ENCODE measurements at regions not wholly inside any gene's neighbourhood (a gene's known extent, or its start where the extent isn't known, plus 50 kb on each side); places are given as distances from the start of the nearest gene placed in this dataset.

DNA sequence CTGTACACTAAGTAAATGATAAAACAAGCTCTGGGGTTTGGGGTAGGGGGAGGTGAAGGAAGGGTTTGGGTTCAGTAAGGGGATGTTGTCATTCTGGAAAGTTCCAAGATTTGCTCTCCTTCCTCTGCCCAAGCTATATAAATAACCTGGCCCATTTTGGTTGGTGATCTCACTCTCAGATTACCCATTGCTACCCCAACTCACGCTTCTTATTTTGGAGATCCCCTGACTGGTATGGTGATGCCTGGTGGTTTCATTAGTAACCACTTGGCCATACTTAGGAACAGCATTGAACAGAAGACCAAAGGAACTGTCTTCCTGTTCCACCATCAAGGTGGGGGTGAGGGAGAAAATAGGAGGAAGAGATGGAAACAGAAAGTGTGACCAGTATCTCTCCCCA, 259.6 kb upstream of the TBX3 start:
- TF ChIP-seq CTCF (IDR thresholded peaks at IDR 0.05) = no peak
- TF ChIP-seq EZH2 (IDR thresholded peaks at IDR 0.05) = no peak
- TF ChIP-seq EZH2phosphoT487 (IDR thresholded peaks at IDR 0.05) = no peak
